Endodermal cell (in vitro differentiated cells): ENCODE measurements at regions not wholly inside any gene's neighbourhood (a gene's known extent, or its start where the extent isn't known, plus 50 kb on each side); places are given as distances from the start of the nearest gene placed in this dataset.

Experiments
- DNase-seq: peaks from one replicate; pipeline ENCODE4 v3.0.0-alpha.2; 2017
- H3K27ac ChIP-seq: 2 replicates; pipeline ENCODE4 v1.5.1; 2013; ENCODE audit warnings: mild to moderate bottlenecking, low read depth, low read length, moderate library complexity
- H3K27me3 ChIP-seq: 2 replicates; pipeline ENCODE4 v1.6.1; 2013; ENCODE audit warnings: mild to moderate bottlenecking, low read length, moderate library complexity; ENCODE audit not compliant: insufficient read depth, control insufficient read depth, poor library complexity, severe bottlenecking
- H3K36me3 ChIP-seq: 2 replicates; pipeline ENCODE4 v1.7.0; 2013; ENCODE audit warnings: mild to moderate bottlenecking, low read length, moderate library complexity; ENCODE audit not compliant: control insufficient read depth, insufficient read depth
- H3K4me1 ChIP-seq: one replicate; pipeline ENCODE4 v1.7.0; 2013; ENCODE audit warnings: low read length; ENCODE audit not compliant: control insufficient read depth, insufficient read depth
- H3K4me3 ChIP-seq: 2 replicates; pipeline ENCODE4 v1.5.1; 2013; ENCODE audit warnings: mild to moderate bottlenecking, low read length, moderate library complexity
- H3K9ac ChIP-seq: 2 replicates; pipeline ENCODE4 v1.6.1; 2013; ENCODE audit warnings: mild to moderate bottlenecking, low read length, moderate library complexity; ENCODE audit not compliant: poor library complexity, severe bottlenecking; ENCODE audit errors: extremely low read depth
- H3K9me3 ChIP-seq: 2 replicates; pipeline ENCODE4 v1.6.1; 2013; ENCODE audit warnings: mild to moderate bottlenecking, low read length, moderate library complexity; ENCODE audit not compliant: control insufficient read depth
- H3K27ac Mint-ChIP-seq: 2 replicates; pipeline ENCODE4 v1.8.0; 2020; ENCODE audit warnings: mixed read lengths
- H3K27me3 Mint-ChIP-seq: 2 replicates; pipeline ENCODE4 v1.8.0; 2021; ENCODE audit warnings: mild to moderate bottlenecking, mixed read lengths; ENCODE audit not compliant: insufficient read depth
- H3K36me3 Mint-ChIP-seq: 2 replicates; pipeline ENCODE4 v1.8.0; 2020; ENCODE audit warnings: low read depth, mixed read lengths
- H3K4me1 Mint-ChIP-seq: 2 replicates; pipeline ENCODE4 v1.8.0; 2020; ENCODE audit warnings: mixed read lengths
- H3K4me3 Mint-ChIP-seq: 2 replicates; pipeline ENCODE4 v1.8.0; 2020; ENCODE audit warnings: mild to moderate bottlenecking, moderate library complexity, mixed read lengths
- H3K9me3 Mint-ChIP-seq: 2 replicates; pipeline ENCODE4 v1.8.0; 2020; ENCODE audit warnings: mild to moderate bottlenecking, mixed read lengths
- CTCF ChIP-seq: fragments of 200-600 bp; sonication (generic); conservative IDR thresholded peaks from 2 replicates; pipeline ENCODE4 v1.5.0; 2021; ENCODE audit warnings: antibody characterized with exemption, mild to moderate bottlenecking
- whole genome bisulfite sequencing, 2 experiments: methylation state at CpG; one replicate each; pipeline versions ENCODE4 v1.1.5 to v1.1.7; 2013; ENCODE audit warnings: missing lambda C conversion rate in 2 of 2, mixed read lengths in 1 of 2; ENCODE audit not compliant: insufficient coverage in 1 of 2, insufficient read length in 1 of 2; 5-methylcytosine and 5-hydroxymethylcytosine counted together

- Histone ChIP-seq H3K36me3 (no peaks in the 10 kb centered on the region), H3K9ac (no peak overlapping the region), H3K27me3 (no peaks in the 10 kb centered on the region), H3K4me3 (no peak overlapping the region), H3K9me3 (no peaks in the 10 kb centered on the region), H3K27ac (no peak overlapping the region), H3K4me1 (no peaks in the 10 kb centered on the region)
- Mint-ChIP-seq H3K27me3 (no peaks in the 10 kb centered on the region), H3K27ac (no peak overlapping the region), H3K4me3 (no peak overlapping the region), H3K4me1 (peaks cover 4% of the 10 kb centered on the region), H3K36me3 (no peaks in the 10 kb centered on the region), H3K9me3 (no peaks in the 10 kb centered on the region)
- no peak for TF ChIP-seq CTCF
- 100% methylated on average over 2 of the region's 3 CpGs for WGBS, 2 experiments
- DNase-seq = no peak
These were observed 118.2 kb upstream of the RND3 start for GRCh38 chr2:150605664-150606063.

- DNase-seq = no peak
- no peak for TF ChIP-seq CTCF
- no peak overlapping the region for H3K4me3 ChIP-seq
- H3K4me1 ChIP-seq = no peaks in the 10 kb centered on the region
- no peaks in the 10 kb centered on the region for H3K36me3 ChIP-seq
- peaks cover 2% of the 10 kb centered on the region for H3K4me1 Mint-ChIP-seq
- no peak overlapping the region for H3K9ac ChIP-seq
- no peaks in the 10 kb centered on the region for H3K9me3 Mint-ChIP-seq
- H3K27me3 Mint-ChIP-seq = no peaks in the 10 kb centered on the region
- no peak overlapping the region for H3K27ac Mint-ChIP-seq
- no peak overlapping the region for H3K27ac ChIP-seq
- 87 to 92% methylated on average over 5 to 6 of the region's 6 CpGs for WGBS, 2 experiments
- no peaks in the 10 kb centered on the region for H3K9me3 ChIP-seq
- no peaks in the 10 kb centered on the region for H3K36me3 Mint-ChIP-seq
- no peaks in the 10 kb centered on the region for H3K27me3 ChIP-seq
- no peak overlapping the region for H3K4me3 Mint-ChIP-seq
These were observed 114.0 kb upstream of the RND3 start for GRCh38 chr2:150601280-150602038.

GRCh38 chr2:150599889-150600288, 112.4 kb upstream of the RND3 start:
- H3K4me1 Mint-ChIP-seq = peaks cover 6% of the 10 kb centered on the region
- H3K27ac Mint-ChIP-seq = no peak overlapping the region
- H3K36me3 Mint-ChIP-seq = no peaks in the 10 kb centered on the region
- H3K27me3 Mint-ChIP-seq = no peaks in the 10 kb centered on the region
- TF ChIP-seq CTCF = peak; percentile 30
- H3K36me3 ChIP-seq = no peaks in the 10 kb centered on the region
- no peaks in the 10 kb centered on the region for H3K27me3 ChIP-seq
- no peak for DNase-seq
- H3K4me1 ChIP-seq = no peaks in the 10 kb centered on the region
- no peaks in the 10 kb centered on the region for H3K9me3 ChIP-seq
- H3K27ac ChIP-seq = no peak overlapping the region
- no peaks in the 10 kb centered on the region for H3K9me3 Mint-ChIP-seq
- no peak overlapping the region for H3K9ac ChIP-seq
- H3K4me3 ChIP-seq = no peak overlapping the region
- H3K4me3 Mint-ChIP-seq = no peak overlapping the region
